MCF 10A (cell line): ENCODE measurements at regions not wholly inside any gene's neighbourhood (a gene's known extent, or its start where the extent isn't known, plus 50 kb on each side); places are given as distances from the start of the nearest gene placed in this dataset.

Source experiments
- BruUV-seq: library from RNA; stranded (reverse); fragments of 400-500 nt; replicated peaks from 2 replicates; lab custom pipeline; 2021; lab: Mats Ljungman, UMichigan
- CTCF ChIA-PET: fragments of 300-600 bp; sonication (Branson Sonifier 250); formaldehyde crosslinking; extraction: SDS; loops from one replicate; lab custom pipeline; 2021; ENCODE audit warnings: antibody characterized with exemption, inconsistent platforms; lab: Yijun Ruan, JAX
- POLR2A ChIA-PET: fragments of 300-600, 350-650 bp; sonication (Branson Sonifier 250); formaldehyde crosslinking; extraction: SDS; loops from one replicate; lab custom pipeline; 2020; ENCODE audit warnings: antibody characterized with exemption, inconsistent platforms; lab: Yijun Ruan, JAX
- DNase-seq: peaks from one replicate; pipeline ENCODE4 v3.0.0-alpha.2; 2018; ENCODE audit not compliant: unreplicated experiment
- H3K27ac Mint-ChIP-seq: one replicate; pipeline ENCODE4 v1.8.0; 2022; ENCODE audit warnings: mild to moderate bottlenecking, low read depth, mixed read lengths; ENCODE audit not compliant: unreplicated experiment
- H3K27me3 Mint-ChIP-seq: one replicate; pipeline ENCODE4 v1.8.0; 2022; ENCODE audit warnings: mixed read lengths; ENCODE audit not compliant: insufficient read depth, unreplicated experiment
- H3K36me3 Mint-ChIP-seq: one replicate; pipeline ENCODE4 v1.8.0; 2022; ENCODE audit warnings: mild to moderate bottlenecking, moderate library complexity, mixed read lengths; ENCODE audit not compliant: insufficient read depth, unreplicated experiment
- H3K4me1 Mint-ChIP-seq: one replicate; pipeline ENCODE4 v1.8.0; 2022; ENCODE audit warnings: mixed read lengths; ENCODE audit not compliant: insufficient read depth, unreplicated experiment
- H3K4me3 Mint-ChIP-seq: one replicate; pipeline ENCODE4 v1.8.0; 2022; ENCODE audit warnings: mild to moderate bottlenecking, moderate library complexity, mixed read lengths; ENCODE audit not compliant: unreplicated experiment
- H3K9me3 Mint-ChIP-seq: one replicate; pipeline ENCODE4 v1.8.0; 2022; ENCODE audit warnings: mixed read lengths; ENCODE audit not compliant: unreplicated experiment
- intact Hi-C: fragments of 100-400 bp; cut with micrococcal nuclease; formaldehyde crosslinking; loops from 2 replicates; pipeline ENCODE4 v1.14.1; 2022
- TF ChIP-seq, protein P1 (sequence below): fragments of 200-600 bp; IDR thresholded peaks from one replicate; pipeline ENCODE4 v1.8.0; 2022; ENCODE audit warnings: antibody characterized with exemption, mild to moderate bottlenecking; ENCODE audit not compliant: unreplicated experiment

DNA sequence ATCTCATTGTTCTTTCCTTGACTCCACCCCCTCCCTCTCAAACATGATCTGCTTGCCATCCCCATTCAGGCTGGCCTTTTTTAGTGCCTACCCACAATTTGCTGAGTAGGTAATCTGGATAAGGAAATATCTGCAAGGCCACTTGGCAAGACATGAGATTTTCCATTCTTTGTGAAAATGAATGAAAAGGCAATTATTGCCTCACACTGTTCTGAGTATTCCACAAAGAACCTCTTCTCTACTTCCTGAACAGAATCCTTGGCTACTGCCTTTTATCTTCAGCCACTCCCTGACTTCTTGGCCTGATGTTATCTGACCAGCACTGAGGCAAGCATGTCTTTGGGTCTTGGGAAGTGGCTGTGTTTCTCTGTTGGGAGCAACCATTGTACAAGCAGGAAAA, 263.2 kb upstream of the ATP2B1 start:
- H3K27ac Mint-ChIP-seq = no peak overlapping the region
- DNase-seq = peak; percentile 19
- TF ChIP-seq, protein P1, sequence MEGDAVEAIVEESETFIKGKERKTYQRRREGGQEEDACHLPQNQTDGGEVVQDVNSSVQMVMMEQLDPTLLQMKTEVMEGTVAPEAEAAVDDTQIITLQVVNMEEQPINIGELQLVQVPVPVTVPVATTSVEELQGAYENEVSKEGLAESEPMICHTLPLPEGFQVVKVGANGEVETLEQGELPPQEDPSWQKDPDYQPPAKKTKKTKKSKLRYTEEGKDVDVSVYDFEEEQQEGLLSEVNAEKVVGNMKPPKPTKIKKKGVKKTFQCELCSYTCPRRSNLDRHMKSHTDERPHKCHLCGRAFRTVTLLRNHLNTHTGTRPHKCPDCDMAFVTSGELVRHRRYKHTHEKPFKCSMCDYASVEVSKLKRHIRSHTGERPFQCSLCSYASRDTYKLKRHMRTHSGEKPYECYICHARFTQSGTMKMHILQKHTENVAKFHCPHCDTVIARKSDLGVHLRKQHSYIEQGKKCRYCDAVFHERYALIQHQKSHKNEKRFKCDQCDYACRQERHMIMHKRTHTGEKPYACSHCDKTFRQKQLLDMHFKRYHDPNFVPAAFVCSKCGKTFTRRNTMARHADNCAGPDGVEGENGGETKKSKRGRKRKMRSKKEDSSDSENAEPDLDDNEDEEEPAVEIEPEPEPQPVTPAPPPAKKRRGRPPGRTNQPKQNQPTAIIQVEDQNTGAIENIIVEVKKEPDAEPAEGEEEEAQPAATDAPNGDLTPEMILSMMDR = no peak
- no peak overlapping the region for H3K4me3 Mint-ChIP-seq
- no peaks in the 10 kb centered on the region for H3K36me3 Mint-ChIP-seq
- no peaks in the 10 kb centered on the region for H3K27me3 Mint-ChIP-seq
- peaks cover 15% of the 10 kb centered on the region for H3K9me3 Mint-ChIP-seq
- intact Hi-C loops = no loop called here
- BruUV-seq = no TSS peak
- ChIA-PET POLR2A (interaction anchor here (0.7 kb wide), 1 partner anchor 1493 kb away, joined by 4 read pairs; no protein-coding TSS in a partner anchor), CTCF (interaction anchor here (0.6 kb wide), 1 partner anchor 451 kb away, joined by 3 read pairs; no protein-coding TSS in a partner anchor)
- peaks cover 22% of the 10 kb centered on the region for H3K4me1 Mint-ChIP-seq

DNA sequence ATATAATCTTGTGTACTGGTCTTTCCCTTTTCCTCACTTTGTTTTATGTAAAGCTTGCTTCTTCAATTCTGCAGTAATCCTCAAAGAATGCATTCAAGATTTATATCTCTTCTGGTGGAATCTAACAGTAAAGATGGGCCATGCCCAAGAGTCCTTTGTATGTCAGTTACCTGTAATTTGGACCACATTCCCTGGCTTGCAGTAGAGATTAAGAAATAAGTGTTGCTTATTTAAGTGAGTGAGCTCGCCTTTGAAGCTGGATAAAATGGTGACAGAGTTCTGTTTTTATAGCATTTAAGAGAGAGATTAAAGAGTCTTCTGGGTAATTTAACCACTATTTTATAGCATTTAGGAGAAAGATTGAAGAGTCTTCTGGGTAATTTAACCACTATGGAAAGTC, 262.1 kb upstream of the ATP2B1 start:
- CTCF ChIA-PET = no interaction called here
- BruUV-seq = no TSS peak
- TF ChIP-seq, protein P1 = no peak
- POLR2A ChIA-PET = no interaction called here
- DNase-seq = no peak
- Mint-ChIP-seq H3K4me1 (peaks cover 22% of the 10 kb centered on the region), H3K36me3 (no peaks in the 10 kb centered on the region), H3K27ac (no peak overlapping the region), H3K9me3 (peaks cover 7% of the 10 kb centered on the region), H3K4me3 (no peak overlapping the region), H3K27me3 (no peaks in the 10 kb centered on the region)
- intact Hi-C loops = no loop called here

DNA sequence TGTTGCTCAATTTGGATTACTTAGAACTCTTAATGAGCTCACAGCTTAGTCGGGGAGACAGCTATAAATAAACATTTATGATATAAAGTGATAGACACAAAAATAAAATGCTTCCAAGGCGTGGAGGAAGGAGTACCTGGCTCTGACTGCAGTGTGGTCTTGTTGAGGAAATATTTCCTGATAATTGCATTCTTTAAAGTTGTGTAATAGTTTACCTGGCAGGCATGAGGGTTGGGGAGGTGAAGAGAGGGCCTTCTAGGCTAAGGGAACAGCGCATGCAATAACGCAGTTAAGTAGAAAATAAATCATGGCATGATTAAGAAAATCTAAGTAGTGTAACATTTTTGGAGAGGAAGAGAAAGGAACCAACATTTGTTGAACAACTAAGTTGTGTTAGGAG, 260.5 kb upstream of the ATP2B1 start:
- BruUV-seq = no TSS peak
- peak; percentile 72 for DNase-seq
- Mint-ChIP-seq H3K36me3 (no peaks in the 10 kb centered on the region), H3K27me3 (no peaks in the 10 kb centered on the region), H3K4me1 (peaks cover 22% of the 10 kb centered on the region), H3K9me3 (peaks cover 7% of the 10 kb centered on the region), H3K27ac (peak overlapping the region; percentile 17), H3K4me3 (no peak overlapping the region)
- TF ChIP-seq, protein P1 = no peak
- POLR2A ChIA-PET = interaction anchor here (0.9 to 1.4 kb wide), 8 partner anchors 12 to 744 kb away, joined by 3 to 5 read pairs (median 4); partner anchors contain the start of gene ATP2B1
- intact Hi-C loops = no loop called here
- CTCF ChIA-PET = interaction anchor here (0.6 to 1.1 kb wide), 3 partner anchors 46 to 426 kb away, joined by 3 read pairs; no protein-coding TSS in a partner anchor

DNA sequence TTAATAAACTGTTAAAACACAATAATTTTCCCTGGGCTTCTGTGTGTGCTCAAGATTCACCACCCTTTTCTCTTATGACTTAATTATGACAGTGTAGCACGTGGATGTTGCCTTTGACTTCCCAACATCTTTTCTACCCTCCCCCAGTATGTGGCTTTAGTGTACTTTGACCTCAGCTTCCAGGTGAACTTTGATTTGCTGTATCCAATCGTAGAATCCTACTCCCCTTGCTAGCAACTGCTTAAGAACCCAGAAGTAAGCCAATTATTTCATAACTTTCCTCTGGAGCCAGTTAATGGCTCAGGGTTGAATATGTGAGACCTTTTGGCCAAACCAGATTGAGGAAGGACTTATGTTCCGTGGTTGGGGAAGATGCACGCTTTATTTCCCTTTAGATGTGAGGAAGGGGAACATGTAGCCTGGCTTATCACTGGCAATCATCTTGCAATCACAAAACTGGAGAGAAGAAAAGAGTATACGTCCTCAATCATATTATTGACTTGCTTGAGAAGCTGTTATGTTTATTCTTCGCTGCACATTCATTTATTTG, 259.6 kb upstream of the ATP2B1 start:
- Mint-ChIP-seq H3K4me1 (peaks cover 22% of the 10 kb centered on the region), H3K27me3 (no peaks in the 10 kb centered on the region), H3K27ac (no peak overlapping the region), H3K9me3 (peaks cover 7% of the 10 kb centered on the region), H3K4me3 (no peak overlapping the region), H3K36me3 (no peaks in the 10 kb centered on the region)
- no TSS peak for BruUV-seq
- POLR2A ChIA-PET = interaction anchor here (0.9 to 1.4 kb wide), 6 partner anchors 13 to 267 kb away, joined by 3 to 5 read pairs (median 4); partner anchors contain the start of gene ATP2B1
- no peak for DNase-seq
- intact Hi-C loops = no loop called here
- CTCF ChIA-PET = interaction anchor here (0.6 to 0.7 kb wide), 4 partner anchors 89 to 561 kb away, joined by 3 to 4 read pairs (median 3); no protein-coding TSS in a partner anchor
- TF ChIP-seq, protein P1 = no peak
